ENCODE measurements at regions not wholly inside any gene's neighbourhood (a gene's known extent, or its start where the extent isn't known, plus 50 kb on each side); places are given as distances from the start of the nearest gene placed in this dataset.

GRCh38 chr6:63371104-63371715, 51.4 kb upstream of the LGSN start:
- no peak for DNase-seq

- DNase-seq = no peak
These were observed 53.3 kb upstream of the LGSN start for GRCh38 chr6:63372951-63373533.

GRCh38 chr6:63389191-63389844, 69.5 kb upstream of the LGSN start:
- no peak for DNase-seq

- no peak for DNase-seq
These were observed 71.6 kb upstream of the LGSN start for GRCh38 chr6:63391203-63391970.

- DNase-seq = no peak
These were observed 72.4 kb upstream of the LGSN start for GRCh38 chr6:63392092-63392724.

GRCh38 chr6:63394656-63395308, 75.0 kb upstream of the LGSN start:
- DNase-seq = no peak

- no peak for DNase-seq
These were observed 75.6 kb upstream of the LGSN start for GRCh38 chr6:63395381-63395780.

GRCh38 chr6:63403725-63404124, 83.9 kb upstream of the LGSN start:
- no peak for DNase-seq

GRCh38 chr6:63410435-63411426, 90.9 kb upstream of the LGSN start:
- no peak for DNase-seq

- no peak for DNase-seq
These were observed 95.5 kb upstream of the LGSN start for GRCh38 chr6:63415286-63415685.

GRCh38 chr6:63418741-63419140, 99.0 kb upstream of the LGSN start:
- peak in 5 of 14 donors; percentile 3 to 18 (median 9) for DNase-seq

- no peak for DNase-seq
These were observed 104.9 kb upstream of the LGSN start for GRCh38 chr6:63424636-63425035.

GRCh38 chr6:63425493-63425892, 105.7 kb upstream of the LGSN start:
- DNase-seq = no peak

GRCh38 chr6:63426844-63427243, 107.1 kb upstream of the LGSN start:
- no peak for DNase-seq

- DNase-seq = no peak
These were observed 108.2 kb upstream of the LGSN start for GRCh38 chr6:63427951-63428350.

GRCh38 chr6:63430985-63431519, 111.3 kb upstream of the LGSN start:
- DNase-seq = no peak

- no peak for DNase-seq
These were observed 115.2 kb upstream of the LGSN start for GRCh38 chr6:63434943-63435342.

GRCh38 chr6:63436356-63436755, 116.6 kb upstream of the LGSN start:
- DNase-seq = no peak

GRCh38 chr6:63437058-63437457, 117.3 kb upstream of the LGSN start:
- DNase-seq = no peak

GRCh38 chr6:63440057-63440456, 120.3 kb upstream of the LGSN start:
- no peak for DNase-seq

- DNase-seq = no peak
These were observed 120.8 kb upstream of the LGSN start for GRCh38 chr6:63440594-63440993.
